Nephron progenitor cell (in vitro differentiated cells): ENCODE measurements at regions not wholly inside any gene's neighbourhood (a gene's known extent, or its start where the extent isn't known, plus 50 kb on each side); places are given as distances from the start of the nearest gene placed in this dataset.

ENCODE experiments used
- DNase-seq: peaks from one replicate; pipeline ENCODE4 v3.0.0; 2021
- H3K27ac Mint-ChIP-seq: 2 replicates; pipeline ENCODE4 v1.8.0; 2021; ENCODE audit warnings: mild to moderate bottlenecking, moderate library complexity, mixed read lengths
- H3K27me3 Mint-ChIP-seq: 2 replicates; pipeline ENCODE4 v1.8.0; 2021; ENCODE audit warnings: mild to moderate bottlenecking, low read depth, mixed read lengths; ENCODE audit not compliant: poor library complexity
- H3K36me3 Mint-ChIP-seq: 2 replicates; pipeline ENCODE4 v1.8.0; 2021; ENCODE audit warnings: low read depth, mixed read lengths
- H3K4me1 Mint-ChIP-seq: 2 replicates; pipeline ENCODE4 v1.8.0; 2021; ENCODE audit warnings: mixed read lengths
- H3K4me3 Mint-ChIP-seq: 2 replicates; pipeline ENCODE4 v1.8.0; 2021; ENCODE audit warnings: mild to moderate bottlenecking, moderate library complexity, mixed read lengths
- H3K9me3 Mint-ChIP-seq: 2 replicates; pipeline ENCODE4 v1.8.0; 2021; ENCODE audit warnings: mild to moderate bottlenecking, moderate library complexity, mixed read lengths
- CTCF ChIP-seq: fragments of 200-600 bp; sonication (generic); IDR thresholded peaks from 2 replicates; pipeline ENCODE4 v1.5.0; 2021; ENCODE audit warnings: antibody characterized with exemption

GRCh38 chr5:3839151-3839550 lies 243.5 kb downstream of the IRX1 start:
- H3K4me1 Mint-ChIP-seq, result peaks cover 57% of the 10 kb centered on the region
- no peak overlapping the region for H3K27ac Mint-ChIP-seq
- DNase-seq, result no peak
- H3K27me3 Mint-ChIP-seq, result no peaks in the 10 kb centered on the region
- no peak overlapping the region for H3K4me3 Mint-ChIP-seq
- H3K36me3 Mint-ChIP-seq, result no peaks in the 10 kb centered on the region
- H3K9me3 Mint-ChIP-seq, result peaks cover under 1% of the 10 kb centered on the region
- TF ChIP-seq CTCF, result no peak

GRCh38 chr5:3842591-3842990 lies 247.0 kb downstream of the IRX1 start:
- Mint-ChIP-seq H3K4me3 (no peak overlapping the region), H3K36me3 (peaks cover 9% of the 10 kb centered on the region), H3K27me3 (peaks cover 5% of the 10 kb centered on the region), H3K9me3 (peaks cover 21% of the 10 kb centered on the region), H3K27ac (no peak overlapping the region), H3K4me1 (peaks cover 38% of the 10 kb centered on the region)
- no peak for TF ChIP-seq CTCF
- DNase-seq, result no peak

DNA sequence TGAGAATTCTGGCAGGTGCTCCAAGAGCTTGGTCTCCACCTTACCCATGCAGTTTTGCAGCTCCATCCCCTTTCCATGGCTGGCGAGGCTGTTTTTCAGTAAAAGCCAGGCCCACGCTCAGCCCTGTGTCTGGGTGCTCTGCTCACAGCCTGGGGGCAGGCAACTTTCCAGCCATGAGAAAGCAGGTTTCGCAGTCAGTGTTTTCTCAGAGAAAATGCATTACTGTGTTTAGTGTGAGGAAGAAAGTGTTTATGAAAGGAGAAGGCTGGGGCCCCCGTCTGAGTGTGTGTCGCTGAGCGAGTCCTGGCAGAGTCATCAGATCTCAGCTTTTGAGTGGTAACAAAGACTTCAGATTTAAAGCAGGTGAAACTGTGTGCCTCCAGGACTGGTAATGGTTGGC lies 248.1 kb downstream of the IRX1 start:
- no peak for DNase-seq
- H3K27ac Mint-ChIP-seq, result no peak overlapping the region

DNA sequence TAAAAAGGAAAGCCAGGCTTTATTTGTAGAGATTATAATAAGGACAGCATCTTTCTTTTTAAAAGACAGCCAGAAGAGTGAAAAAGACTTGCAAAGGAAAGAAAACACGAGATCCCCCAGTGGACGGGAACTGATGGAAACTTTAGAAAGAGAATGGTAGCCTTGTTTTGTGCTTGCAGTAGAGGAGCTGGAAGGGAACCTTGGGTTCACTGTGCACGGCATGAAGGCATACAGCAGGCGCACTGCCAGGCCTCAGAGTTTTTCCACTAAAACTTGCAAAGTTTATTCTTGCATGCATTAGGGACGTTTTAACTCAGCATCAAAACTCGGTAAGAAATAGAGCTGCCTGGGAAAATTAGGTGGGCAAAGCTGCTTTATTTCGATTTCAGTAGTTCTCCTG lies 248.6 kb downstream of the IRX1 start:
- no peak for DNase-seq
- H3K4me3 Mint-ChIP-seq, result no peak overlapping the region
- H3K4me1 Mint-ChIP-seq, result peaks cover 30% of the 10 kb centered on the region
- H3K9me3 Mint-ChIP-seq, result peaks cover 21% of the 10 kb centered on the region
- no peak overlapping the region for H3K27ac Mint-ChIP-seq
- no peak for TF ChIP-seq CTCF
- H3K27me3 Mint-ChIP-seq, result peaks cover 7% of the 10 kb centered on the region
- peaks cover 9% of the 10 kb centered on the region for H3K36me3 Mint-ChIP-seq

More for the DNA sequence above, 248.1 kb downstream of the IRX1 start:
- peaks cover 9% of the 10 kb centered on the region for H3K36me3 Mint-ChIP-seq
- no peak overlapping the region for H3K4me3 Mint-ChIP-seq
- no peak for TF ChIP-seq CTCF
- peaks cover 5% of the 10 kb centered on the region for H3K27me3 Mint-ChIP-seq
- H3K4me1 Mint-ChIP-seq, result peaks cover 30% of the 10 kb centered on the region
- peaks cover 21% of the 10 kb centered on the region for H3K9me3 Mint-ChIP-seq

- Mint-ChIP-seq H3K27ac (no peak overlapping the region), H3K4me3 (no peak overlapping the region), H3K4me1 (peaks cover 27% of the 10 kb centered on the region), H3K36me3 (peaks cover 9% of the 10 kb centered on the region), H3K9me3 (peaks cover 21% of the 10 kb centered on the region), H3K27me3 (peaks cover 7% of the 10 kb centered on the region)
- DNase-seq, result no peak
- TF ChIP-seq CTCF, result no peak
These were observed 249.6 kb downstream of the IRX1 start for GRCh38 chr5:3845230-3845629.

DNA sequence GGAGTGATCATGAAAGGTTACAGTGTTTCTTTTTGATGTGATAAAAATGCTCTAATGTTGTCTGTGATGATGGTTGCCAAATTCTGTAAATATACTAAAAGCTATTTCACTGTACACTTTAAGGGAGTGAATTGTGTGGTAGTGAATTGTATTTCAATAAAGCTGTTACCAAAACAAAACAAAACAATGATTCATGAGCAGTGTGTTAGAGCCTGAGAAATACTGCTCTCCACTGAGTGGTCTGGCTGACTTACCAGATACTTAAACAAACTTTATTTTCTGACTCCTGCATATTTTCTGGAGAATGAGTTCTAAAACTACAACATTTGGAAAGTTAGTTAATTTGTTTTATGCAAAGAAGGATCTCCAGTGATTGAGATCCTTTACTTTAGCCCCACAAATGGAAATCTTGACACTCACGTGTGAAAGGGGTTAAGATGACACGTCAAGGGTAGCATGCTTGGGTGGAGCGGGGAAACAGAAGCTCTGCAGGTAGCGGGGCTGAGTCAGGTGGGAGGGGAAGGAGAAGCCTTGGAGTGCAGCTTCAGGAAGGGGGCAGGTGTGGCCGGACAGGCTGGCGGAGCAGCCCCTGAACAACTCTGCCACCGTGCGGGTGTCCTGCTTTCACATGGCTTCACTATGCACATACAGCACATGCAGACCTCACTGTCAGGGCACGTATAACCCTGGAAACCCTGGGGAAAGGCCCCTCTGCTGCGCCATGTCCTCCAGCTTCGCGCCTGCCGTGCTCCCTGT lies 256.7 kb downstream of the IRX1 start:
- Mint-ChIP-seq H3K4me1 (peaks cover 30% of the 10 kb centered on the region), H3K27me3 (peaks cover 6% of the 10 kb centered on the region), H3K27ac (no peak overlapping the region), H3K36me3 (no peaks in the 10 kb centered on the region), H3K9me3 (no peaks in the 10 kb centered on the region), H3K4me3 (no peak overlapping the region)
- DNase-seq, result no peak
- no peak for TF ChIP-seq CTCF
